ENCODE measurements at regions not wholly inside any gene's neighbourhood (a gene's known extent, or its start where the extent isn't known, plus 50 kb on each side); places are given as distances from the start of the nearest gene placed in this dataset.

GRCh38 chr6:103000688-103001087 lies 1607.2 kb downstream of the GRIK2 start:
- Mint-ChIP-seq H3K27me3 (no peaks in the 10 kb centered on the region), H3K4me1 (no peaks in the 10 kb centered on the region), H3K9me3 (peaks cover 5 to 25% (median 8%) of the 10 kb centered on the region in 5 donors), H3K27ac (no peak overlapping the region), H3K4me3 (no peak overlapping the region), H3K36me3 (no peaks in the 10 kb centered on the region)
- Histone ChIP-seq H3K4me3 (ENCODE audit: low read length) (no peak overlapping the region), H3K9me3 (ENCODE audit: low read length) (no peaks in the 10 kb centered on the region), H3K36me3 (ENCODE audit: insufficient read depth, low read length) (no peaks in the 10 kb centered on the region), H3K27me3 (ENCODE audit: insufficient read depth, low read length, poor library complexity, severe bottlenecking) (no peaks in the 10 kb centered on the region), H3K4me1 (ENCODE audit: insufficient read depth, low read length) (no peaks in the 10 kb centered on the region), H3K27ac (ENCODE audit: low read depth, low read length) (no peak overlapping the region)
- ChIA-PET CTCF (no interaction called here), POLR2A (no interaction called here)
- no peak for DNase-seq

DNA sequence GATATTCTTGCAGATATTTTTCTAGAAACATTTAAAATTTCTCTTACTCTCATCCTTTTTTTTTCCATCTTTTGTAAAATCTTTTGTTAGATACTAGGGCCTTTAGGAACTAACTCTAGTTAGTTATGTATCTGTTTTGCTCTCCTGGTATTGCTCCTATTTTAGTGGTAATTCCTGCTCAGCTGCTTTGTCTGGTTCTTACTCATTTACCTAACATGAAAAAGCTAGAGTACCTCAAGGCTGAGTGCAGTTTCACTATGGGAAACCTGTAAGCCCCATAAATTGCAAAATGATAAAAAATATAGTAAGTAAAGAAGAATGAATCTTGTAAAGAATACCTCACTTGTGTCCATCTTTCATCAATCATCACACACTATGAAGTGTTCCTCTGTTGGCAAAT lies 1602.0 kb downstream of the GRIK2 start:
- H3K4me3 ChIP-seq (ENCODE audit: low read length): no peak overlapping the region
- no peaks in the 10 kb centered on the region for H3K36me3 ChIP-seq (ENCODE audit: insufficient read depth, low read length)
- H3K27me3 ChIP-seq (ENCODE audit: insufficient read depth, low read length, poor library complexity, severe bottlenecking): no peaks in the 10 kb centered on the region
- H3K4me1 ChIP-seq (ENCODE audit: insufficient read depth, low read length): no peaks in the 10 kb centered on the region
- Mint-ChIP-seq H3K27me3 (no peaks in the 10 kb centered on the region), H3K4me1 (no peaks in the 10 kb centered on the region), H3K36me3 (no peaks in the 10 kb centered on the region), H3K27ac (no peak overlapping the region), H3K9me3 (peaks cover 0 to 33% (median 0%) of the 10 kb centered on the region in 5 donors), H3K4me3 (no peak overlapping the region)
- H3K27ac ChIP-seq (ENCODE audit: low read depth, low read length): no peak overlapping the region
- POLR2A ChIA-PET: no interaction called here
- DNase-seq: no peak
- no peaks in the 10 kb centered on the region for H3K9me3 ChIP-seq (ENCODE audit: low read length)
- CTCF ChIA-PET: no interaction called here

- no peaks in the 10 kb centered on the region for H3K27me3 ChIP-seq (ENCODE audit: insufficient read depth, low read length, poor library complexity, severe bottlenecking)
- H3K4me3 Mint-ChIP-seq: no peak overlapping the region
- ChIA-PET POLR2A (no interaction called here), CTCF (no interaction called here)
- peaks cover 0 to 27% (median 0%) of the 10 kb centered on the region in 5 donors for H3K9me3 Mint-ChIP-seq
- H3K4me1 ChIP-seq (ENCODE audit: insufficient read depth, low read length): no peaks in the 10 kb centered on the region
- no peaks in the 10 kb centered on the region for H3K27me3 Mint-ChIP-seq
- no peaks in the 10 kb centered on the region for H3K36me3 ChIP-seq (ENCODE audit: insufficient read depth, low read length)
- no peak for DNase-seq
- no peaks in the 10 kb centered on the region for H3K4me1 Mint-ChIP-seq
- no peak overlapping the region for H3K4me3 ChIP-seq (ENCODE audit: low read length)
- H3K36me3 Mint-ChIP-seq: no peaks in the 10 kb centered on the region
- H3K27ac ChIP-seq (ENCODE audit: low read depth, low read length): no peak overlapping the region
- H3K27ac Mint-ChIP-seq: no peak overlapping the region
- H3K9me3 ChIP-seq (ENCODE audit: low read length): no peaks in the 10 kb centered on the region
Measured at GRCh38 chr6:102994866-102995265, 1601.4 kb downstream of the GRIK2 start.

GRCh38 chr6:102986086-102986485 lies 1592.6 kb downstream of the GRIK2 start:
- Mint-ChIP-seq H3K27me3 (no peaks in the 10 kb centered on the region), H3K9me3 (peaks cover 0 to 16% (median 0%) of the 10 kb centered on the region in 5 donors), H3K36me3 (no peaks in the 10 kb centered on the region), H3K27ac (no peak overlapping the region), H3K4me1 (no peaks in the 10 kb centered on the region), H3K4me3 (no peak overlapping the region)
- Histone ChIP-seq H3K36me3 (ENCODE audit: insufficient read depth, low read length) (no peaks in the 10 kb centered on the region), H3K4me3 (ENCODE audit: low read length) (no peak overlapping the region), H3K9me3 (ENCODE audit: low read length) (no peaks in the 10 kb centered on the region), H3K27ac (ENCODE audit: low read depth, low read length) (no peak overlapping the region), H3K4me1 (ENCODE audit: insufficient read depth, low read length) (no peaks in the 10 kb centered on the region), H3K27me3 (ENCODE audit: insufficient read depth, low read length, poor library complexity, severe bottlenecking) (no peaks in the 10 kb centered on the region)
- DNase-seq: no peak
- CTCF ChIA-PET: no interaction called here
- POLR2A ChIA-PET: no interaction called here

GRCh38 chr6:102984357-102984756 lies 1590.8 kb downstream of the GRIK2 start:
- CTCF ChIA-PET: no interaction called here
- POLR2A ChIA-PET: no interaction called here
- H3K27me3 ChIP-seq (ENCODE audit: insufficient read depth, low read length, poor library complexity, severe bottlenecking): no peaks in the 10 kb centered on the region
- no peaks in the 10 kb centered on the region for H3K27me3 Mint-ChIP-seq
- peaks cover 0 to 19% (median 0%) of the 10 kb centered on the region in 5 donors for H3K9me3 Mint-ChIP-seq
- H3K27ac Mint-ChIP-seq: no peak overlapping the region
- no peak overlapping the region for H3K4me3 ChIP-seq (ENCODE audit: low read length)
- no peaks in the 10 kb centered on the region for H3K4me1 ChIP-seq (ENCODE audit: insufficient read depth, low read length)
- H3K9me3 ChIP-seq (ENCODE audit: low read length): no peaks in the 10 kb centered on the region
- H3K4me3 Mint-ChIP-seq: no peak overlapping the region
- H3K36me3 Mint-ChIP-seq: no peaks in the 10 kb centered on the region
- H3K36me3 ChIP-seq (ENCODE audit: insufficient read depth, low read length): no peaks in the 10 kb centered on the region
- DNase-seq: no peak
- no peak overlapping the region for H3K27ac ChIP-seq (ENCODE audit: low read depth, low read length)
- H3K4me1 Mint-ChIP-seq: no peaks in the 10 kb centered on the region

GRCh38 chr6:102981490-102982015 lies 1588.0 kb downstream of the GRIK2 start:
- Mint-ChIP-seq H3K27ac (no peak overlapping the region), H3K36me3 (no peaks in the 10 kb centered on the region), H3K4me3 (no peak overlapping the region), H3K27me3 (no peaks in the 10 kb centered on the region), H3K9me3 (peaks cover 0 to 23% (median 3%) of the 10 kb centered on the region in 5 donors), H3K4me1 (no peaks in the 10 kb centered on the region)
- ChIA-PET CTCF (no interaction called here), POLR2A (no interaction called here)
- Histone ChIP-seq H3K4me1 (ENCODE audit: insufficient read depth, low read length) (no peaks in the 10 kb centered on the region), H3K4me3 (ENCODE audit: low read length) (no peak overlapping the region), H3K36me3 (ENCODE audit: insufficient read depth, low read length) (no peaks in the 10 kb centered on the region), H3K9me3 (ENCODE audit: low read length) (no peaks in the 10 kb centered on the region), H3K27ac (ENCODE audit: low read depth, low read length) (no peak overlapping the region), H3K27me3 (ENCODE audit: insufficient read depth, low read length, poor library complexity, severe bottlenecking) (no peaks in the 10 kb centered on the region)
- DNase-seq: no peak

DNA sequence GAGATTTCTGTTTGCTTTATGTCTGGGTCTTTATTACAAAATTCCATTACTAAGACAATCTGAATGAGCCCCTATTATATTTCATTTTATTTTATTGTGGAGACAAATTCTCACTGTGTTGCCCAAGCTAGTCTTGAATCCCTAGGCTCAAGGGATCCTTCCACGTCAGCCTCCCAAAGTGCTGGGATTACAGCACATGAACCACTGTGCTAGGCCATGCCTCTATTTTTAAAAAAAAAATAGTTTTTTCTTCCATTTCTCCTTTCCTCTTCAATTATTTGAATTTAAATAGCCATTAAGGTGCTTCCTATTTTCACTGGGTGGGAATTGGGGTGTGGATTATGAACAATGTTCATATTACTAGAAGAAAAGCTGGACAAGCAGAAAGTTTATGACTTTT lies 1587.4 kb downstream of the GRIK2 start:
- CTCF ChIA-PET: no interaction called here
- POLR2A ChIA-PET: no interaction called here
- Mint-ChIP-seq H3K4me1 (no peaks in the 10 kb centered on the region), H3K36me3 (no peaks in the 10 kb centered on the region), H3K9me3 (peaks cover 0 to 26% (median 7%) of the 10 kb centered on the region in 5 donors), H3K27ac (no peak overlapping the region), H3K4me3 (no peak overlapping the region), H3K27me3 (no peaks in the 10 kb centered on the region)
- Histone ChIP-seq H3K36me3 (ENCODE audit: insufficient read depth, low read length) (no peaks in the 10 kb centered on the region), H3K4me1 (ENCODE audit: insufficient read depth, low read length) (no peaks in the 10 kb centered on the region), H3K27me3 (ENCODE audit: insufficient read depth, low read length, poor library complexity, severe bottlenecking) (no peaks in the 10 kb centered on the region), H3K4me3 (ENCODE audit: low read length) (no peak overlapping the region), H3K27ac (ENCODE audit: low read depth, low read length) (no peak overlapping the region), H3K9me3 (ENCODE audit: low read length) (no peaks in the 10 kb centered on the region)
- DNase-seq: no peak

DNA sequence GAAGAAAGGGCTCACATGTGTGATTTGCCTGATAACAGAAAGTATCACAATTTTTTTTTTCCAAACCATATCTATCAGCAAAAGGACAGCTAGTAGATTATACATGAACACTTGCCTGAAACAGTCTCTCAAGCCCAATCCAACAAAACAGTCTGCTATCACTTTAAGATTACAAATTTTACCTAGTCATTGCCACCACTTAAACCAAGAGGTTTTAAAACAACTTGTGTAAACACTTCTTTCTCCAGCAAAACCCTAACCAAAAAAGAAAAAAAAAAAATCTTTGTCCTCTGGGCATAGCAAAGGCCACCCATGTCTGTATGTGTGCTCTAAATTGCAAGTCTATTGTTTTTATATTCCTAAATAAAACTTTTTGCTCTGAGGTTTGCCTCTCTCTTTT lies 1568.4 kb downstream of the GRIK2 start:
- Mint-ChIP-seq H3K27ac (no peak overlapping the region), H3K4me1 (no peaks in the 10 kb centered on the region), H3K4me3 (no peak overlapping the region), H3K27me3 (no peaks in the 10 kb centered on the region), H3K36me3 (no peaks in the 10 kb centered on the region), H3K9me3 (peaks cover 0 to 7% (median 2%) of the 10 kb centered on the region in 5 donors)
- Histone ChIP-seq H3K9me3 (ENCODE audit: low read length) (no peaks in the 10 kb centered on the region), H3K4me3 (ENCODE audit: low read length) (no peak overlapping the region), H3K4me1 (ENCODE audit: insufficient read depth, low read length) (no peaks in the 10 kb centered on the region), H3K27ac (ENCODE audit: low read depth, low read length) (no peak overlapping the region), H3K36me3 (ENCODE audit: insufficient read depth, low read length) (no peaks in the 10 kb centered on the region), H3K27me3 (ENCODE audit: insufficient read depth, low read length, poor library complexity, severe bottlenecking) (no peaks in the 10 kb centered on the region)
- CTCF ChIA-PET: no interaction called here
- POLR2A ChIA-PET: no interaction called here
- no peak for DNase-seq

DNA sequence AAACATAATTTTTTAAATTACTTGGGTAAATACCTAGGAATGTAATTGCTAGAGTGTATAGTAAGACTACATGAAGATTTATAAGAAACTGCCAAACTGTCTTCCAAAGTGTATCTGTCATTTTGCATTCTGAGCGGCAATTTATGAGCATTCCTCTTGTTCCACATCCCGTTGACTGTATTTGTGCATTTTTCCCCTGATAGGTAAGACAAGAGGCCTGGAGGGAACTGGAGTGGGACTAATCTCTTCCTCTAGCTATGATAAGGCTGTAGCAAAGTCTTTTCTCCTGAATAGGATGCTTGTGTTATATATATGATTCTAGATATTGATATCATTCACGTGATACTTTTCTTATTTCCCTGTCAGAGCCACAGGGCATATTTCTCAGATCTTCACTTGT lies 1557.5 kb downstream of the GRIK2 start:
- Mint-ChIP-seq H3K9me3 (peaks cover 0 to 21% (median 0%) of the 10 kb centered on the region in 5 donors), H3K27me3 (no peaks in the 10 kb centered on the region), H3K4me1 (no peaks in the 10 kb centered on the region), H3K27ac (no peak overlapping the region), H3K36me3 (no peaks in the 10 kb centered on the region), H3K4me3 (no peak overlapping the region)
- no peaks in the 10 kb centered on the region for H3K9me3 ChIP-seq (ENCODE audit: low read length)
- ChIA-PET CTCF (no interaction called here), POLR2A (no interaction called here)
- no peak for DNase-seq
- no peak overlapping the region for H3K27ac ChIP-seq (ENCODE audit: low read depth, low read length)
- H3K27me3 ChIP-seq (ENCODE audit: insufficient read depth, low read length, poor library complexity, severe bottlenecking): no peaks in the 10 kb centered on the region
- H3K4me3 ChIP-seq (ENCODE audit: low read length): no peak overlapping the region
- no peaks in the 10 kb centered on the region for H3K4me1 ChIP-seq (ENCODE audit: insufficient read depth, low read length)
- no peaks in the 10 kb centered on the region for H3K36me3 ChIP-seq (ENCODE audit: insufficient read depth, low read length)
